ENCODE measurements at regions not wholly inside any gene's neighbourhood (a gene's known extent, or its start where the extent isn't known, plus 50 kb on each side); places are given as distances from the start of the nearest gene placed in this dataset.

- no peaks in the 10 kb centered on the region for H3K36me3 ChIP-seq (replicated peaks)
- in situ Hi-C loops (cut with HindIII; ENCODE audit: low pct_ligation_motif_present, low sequenced_read_pairs): no loop called here
- no peak overlapping the region for H3K27ac ChIP-seq
- TF ChIP-seq CTCF (IDR thresholded peaks at IDR 0.05; ENCODE audit: low read depth, low read length, missing control alignments): no peak
- DNase-seq: no peak
- H3K27me3 ChIP-seq (replicated peaks): no peaks in the 10 kb centered on the region
- no peak overlapping the region for H3K4me3 ChIP-seq (ENCODE audit: low read depth, low read length)
These were observed 245.3 kb downstream of the CTTN start for GRCh38 chr11:70643642-70644041.

GRCh38 chr11:70644343-70645060, 246.2 kb downstream of the CTTN start:
- no peaks in the 10 kb centered on the region for H3K27me3 ChIP-seq (replicated peaks)
- no peak for DNase-seq
- no peaks in the 10 kb centered on the region for H3K36me3 ChIP-seq (replicated peaks)
- H3K27ac ChIP-seq: no peak overlapping the region
- no peak for TF ChIP-seq CTCF (IDR thresholded peaks at IDR 0.05; ENCODE audit: low read depth, low read length, missing control alignments)
- in situ Hi-C loops (cut with HindIII; ENCODE audit: low pct_ligation_motif_present, low sequenced_read_pairs): no loop called here
- H3K4me3 ChIP-seq (ENCODE audit: low read depth, low read length): no peak overlapping the region

GRCh38 chr11:70645537-70645936, 247.2 kb downstream of the CTTN start:
- Histone ChIP-seq H3K4me3 (ENCODE audit: low read depth, low read length) (no peak overlapping the region), H3K27me3 (replicated peaks) (no peaks in the 10 kb centered on the region), H3K36me3 (replicated peaks) (no peaks in the 10 kb centered on the region), H3K27ac (no peak overlapping the region)
- in situ Hi-C loops (cut with HindIII; ENCODE audit: low pct_ligation_motif_present, low sequenced_read_pairs): no loop called here
- no peak for TF ChIP-seq CTCF (IDR thresholded peaks at IDR 0.05; ENCODE audit: low read depth, low read length, missing control alignments)
- DNase-seq: no peak

GRCh38 chr11:70646272-70647049, 248.1 kb downstream of the CTTN start:
- in situ Hi-C loops (cut with HindIII; ENCODE audit: low pct_ligation_motif_present, low sequenced_read_pairs): no loop called here
- Histone ChIP-seq H3K27ac (no peak overlapping the region), H3K4me3 (ENCODE audit: low read depth, low read length) (no peak overlapping the region), H3K27me3 (replicated peaks) (no peaks in the 10 kb centered on the region), H3K36me3 (replicated peaks) (no peaks in the 10 kb centered on the region)
- no peak for DNase-seq
- TF ChIP-seq CTCF (IDR thresholded peaks at IDR 0.05; ENCODE audit: low read depth, low read length, missing control alignments): no peak

- in situ Hi-C loops (cut with HindIII; ENCODE audit: low pct_ligation_motif_present, low sequenced_read_pairs): no loop called here
- Histone ChIP-seq H3K27ac (no peak overlapping the region), H3K36me3 (replicated peaks) (no peaks in the 10 kb centered on the region), H3K4me3 (ENCODE audit: low read depth, low read length) (no peak overlapping the region), H3K27me3 (replicated peaks) (no peaks in the 10 kb centered on the region)
- no peak for TF ChIP-seq CTCF (IDR thresholded peaks at IDR 0.05; ENCODE audit: low read depth, low read length, missing control alignments)
- no peak for DNase-seq
These were observed 249.1 kb downstream of the CTTN start for GRCh38 chr11:70647188-70648166.
